ENCODE measurements at regions not wholly inside any gene's neighbourhood (a gene's known extent, or its start where the extent isn't known, plus 50 kb on each side); places are given as distances from the start of the nearest gene placed in this dataset.

DNA sequence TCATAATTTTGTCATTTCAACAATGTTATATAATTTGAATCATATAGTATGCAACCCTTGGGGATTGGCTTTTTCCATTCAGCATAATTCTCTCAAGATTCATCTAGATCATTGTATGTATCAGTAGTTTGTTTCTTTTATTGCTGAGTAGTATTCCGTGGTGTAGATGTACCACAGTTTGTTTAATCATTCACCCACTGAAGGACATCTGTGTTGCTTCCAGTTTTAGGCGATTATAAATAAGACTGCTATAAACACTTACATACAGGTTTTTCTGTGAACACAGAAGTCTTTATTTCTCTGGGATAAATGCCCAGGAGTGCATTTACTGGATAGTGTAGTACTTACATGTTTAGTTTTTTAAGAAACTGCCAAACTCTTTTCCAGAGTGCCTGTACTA, 374.1 kb downstream of the DEPDC1B start:
- DNase-seq (ENCODE audit: extremely low read depth in 1 of 11, low read depth in 9 of 11, low spot score in 4 of 11), result no peak

DNA sequence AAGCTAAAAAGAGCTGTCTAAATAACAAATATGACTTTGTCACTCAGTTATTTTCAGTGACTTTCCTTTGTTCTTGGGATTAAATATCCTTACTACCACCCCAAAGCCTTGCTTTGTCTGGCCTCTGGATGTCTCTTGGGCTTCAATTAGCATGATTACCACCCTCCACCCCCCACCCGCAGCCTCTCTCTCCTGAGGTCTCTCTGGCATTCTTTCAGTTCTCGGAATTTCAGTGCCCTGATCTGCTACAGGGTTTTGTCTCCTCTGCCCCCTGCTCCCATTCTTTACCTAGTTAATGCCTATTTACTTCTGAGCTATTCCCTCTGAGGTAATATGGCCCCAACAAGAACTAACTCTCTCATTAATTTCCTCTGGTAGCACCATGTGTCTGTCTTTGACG, 376.4 kb downstream of the DEPDC1B start:
- no peak for DNase-seq (ENCODE audit: extremely low read depth in 1 of 11, low read depth in 9 of 11, low spot score in 4 of 11)

DNA sequence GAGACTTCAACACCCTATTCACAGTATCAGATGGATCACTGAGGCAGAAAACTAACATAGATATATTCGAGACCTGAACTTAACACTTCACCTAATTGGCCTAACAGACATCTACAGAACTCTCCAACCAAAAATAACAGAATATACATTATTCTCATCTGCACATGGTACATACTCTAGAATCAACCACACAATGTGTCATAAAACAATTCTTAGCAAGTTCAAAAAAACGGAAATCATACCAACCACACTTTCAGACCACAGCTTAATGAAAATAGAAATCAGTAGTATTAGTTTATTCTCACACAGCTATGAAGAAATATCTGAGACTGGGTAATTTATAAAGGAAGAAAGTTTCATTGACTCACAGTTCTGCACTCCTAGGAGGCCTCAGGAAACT, 387.9 kb downstream of the DEPDC1B start:
- no peak for DNase-seq (ENCODE audit: extremely low read depth in 1 of 11, low read depth in 9 of 11, low spot score in 4 of 11)

DNA sequence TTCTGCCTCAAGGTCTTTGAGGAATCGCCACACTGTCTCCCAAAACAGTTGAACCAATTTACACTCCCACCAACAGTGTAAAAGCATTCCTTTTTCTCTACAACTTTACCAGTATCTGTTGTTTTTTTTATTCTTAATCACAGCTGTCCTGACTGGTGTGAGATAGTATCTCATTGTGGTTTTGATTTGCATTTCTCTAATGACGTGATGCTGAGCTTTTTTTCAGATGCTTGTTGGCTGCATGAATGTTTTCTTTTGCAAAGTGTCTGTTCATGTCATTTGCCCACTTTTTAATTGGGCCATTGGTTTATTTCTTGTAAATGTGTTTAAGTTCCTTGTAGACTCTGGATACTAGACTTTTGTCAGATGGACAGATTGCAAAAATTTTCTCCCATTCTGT, 400.0 kb downstream of the DEPDC1B start:
- DNase-seq (ENCODE audit: extremely low read depth in 1 of 11, low read depth in 9 of 11, low spot score in 4 of 11), result no peak

DNA sequence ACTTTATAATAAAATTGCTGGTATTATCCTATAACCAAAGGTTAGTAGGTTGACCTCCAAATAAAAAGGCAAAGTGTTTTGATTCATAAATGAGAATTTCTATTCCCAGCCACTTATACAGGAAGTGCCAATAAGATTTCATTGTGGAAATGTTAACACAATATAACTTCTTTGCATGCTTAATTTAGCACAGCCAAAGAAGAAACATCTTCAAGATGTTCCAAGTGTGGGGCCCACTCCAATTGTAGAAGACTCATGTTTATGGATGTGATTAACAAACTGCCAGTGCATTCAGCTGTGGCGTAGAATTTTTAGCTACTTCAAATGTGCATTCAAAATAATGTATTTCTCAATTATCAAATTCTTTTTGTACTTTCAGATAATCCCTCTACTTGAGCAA, 402.3 kb downstream of the DEPDC1B start:
- no peak for DNase-seq (ENCODE audit: extremely low read depth in 1 of 11, low read depth in 9 of 11, low spot score in 4 of 11)

DNA sequence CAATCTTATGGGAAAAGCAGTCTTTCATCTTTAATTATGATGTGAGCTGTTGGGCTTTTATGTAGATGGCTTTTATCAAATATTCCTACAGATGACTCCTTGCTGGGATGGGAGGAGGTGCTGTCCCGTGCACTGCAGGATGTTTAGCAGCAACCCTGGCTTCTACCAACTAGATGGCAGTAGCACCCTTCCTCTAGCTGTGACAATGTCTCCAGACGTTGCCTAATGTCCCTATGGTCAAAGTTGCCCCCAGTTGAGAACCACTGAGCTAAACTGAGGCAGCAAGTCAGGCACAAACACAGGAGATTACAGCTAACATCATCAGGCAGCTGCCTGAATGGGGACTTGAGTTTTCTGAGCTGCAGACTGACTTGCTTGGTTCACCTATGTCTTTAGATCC, 401.9 kb upstream of the PDE4D start:
- DNase-seq (ENCODE audit: extremely low read depth in 1 of 11, low read depth in 9 of 11, low spot score in 4 of 11), result no peak

DNA sequence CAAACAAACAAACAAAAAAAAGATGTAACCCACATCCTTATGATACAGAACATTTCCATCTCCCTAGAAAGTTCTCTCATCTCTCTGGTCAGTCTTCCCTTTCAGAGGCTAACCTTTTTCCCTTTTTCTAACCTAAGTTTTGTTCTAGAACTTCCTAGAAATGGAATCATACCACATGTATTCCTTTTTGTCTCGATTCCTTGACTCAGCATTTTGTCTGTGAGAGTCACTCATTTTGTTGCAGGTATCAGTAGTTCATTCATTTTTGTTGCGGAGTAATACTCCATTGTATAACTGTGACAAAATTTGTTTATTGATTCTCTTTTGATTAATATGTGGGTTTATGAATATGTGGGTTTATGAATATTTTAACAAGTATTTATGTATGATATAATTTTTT, 400.0 kb upstream of the PDE4D start:
- DNase-seq (ENCODE audit: extremely low read depth in 1 of 11, low read depth in 9 of 11, low spot score in 4 of 11), result no peak

DNA sequence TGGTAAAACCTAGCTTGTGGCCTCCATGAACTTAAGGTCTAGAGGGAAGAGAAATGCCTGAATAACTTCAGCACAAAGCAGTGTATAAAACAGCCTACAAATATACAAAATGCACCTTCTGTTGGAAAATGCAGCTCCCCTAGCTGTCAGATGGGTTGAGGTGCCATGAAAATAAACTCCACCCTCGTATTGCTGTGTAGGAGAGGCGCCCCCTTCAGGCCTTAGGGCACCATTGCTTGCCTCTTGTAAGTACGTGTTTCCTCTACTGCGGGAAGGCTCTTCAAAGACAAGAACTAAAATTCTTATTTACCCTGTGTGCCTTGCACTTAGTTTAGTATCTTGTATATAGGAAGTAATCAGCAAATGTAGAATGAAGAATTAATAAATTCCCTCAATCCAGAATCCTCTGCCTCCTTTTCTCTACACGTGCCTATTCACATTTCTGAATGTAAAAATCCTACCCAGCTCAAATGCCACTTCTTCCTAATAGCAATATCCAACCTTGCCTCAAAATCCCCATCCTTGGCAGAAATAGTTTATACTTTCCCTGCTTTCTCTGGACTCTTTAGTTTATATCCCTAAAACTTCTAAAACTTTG, 393.7 kb upstream of the PDE4D start:
- peak in 2 of 11 donors; percentile 13 to 20 for DNase-seq (ENCODE audit: extremely low read depth in 1 of 11, low read depth in 9 of 11, low spot score in 4 of 11)

DNA sequence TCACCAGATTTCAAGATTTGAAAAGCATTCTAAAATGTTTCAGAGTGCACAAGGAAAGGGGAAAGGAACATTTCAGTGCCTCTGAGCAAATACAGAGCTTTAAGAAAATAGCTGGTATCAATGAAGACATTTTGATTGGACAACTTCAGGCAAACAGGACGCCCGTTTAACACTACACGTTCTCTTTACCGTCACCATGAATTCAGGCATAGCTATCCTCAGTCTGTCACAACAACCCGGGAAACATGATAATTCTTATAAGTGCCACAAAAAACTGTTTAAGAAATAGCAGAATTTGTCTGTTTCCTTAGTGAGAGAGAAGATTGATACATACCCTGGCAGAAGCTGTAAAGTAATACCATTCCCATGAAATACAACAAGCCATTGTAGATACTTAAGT, 392.4 kb upstream of the PDE4D start:
- DNase-seq (ENCODE audit: extremely low read depth in 1 of 11, low read depth in 9 of 11, low spot score in 4 of 11), result no peak

DNA sequence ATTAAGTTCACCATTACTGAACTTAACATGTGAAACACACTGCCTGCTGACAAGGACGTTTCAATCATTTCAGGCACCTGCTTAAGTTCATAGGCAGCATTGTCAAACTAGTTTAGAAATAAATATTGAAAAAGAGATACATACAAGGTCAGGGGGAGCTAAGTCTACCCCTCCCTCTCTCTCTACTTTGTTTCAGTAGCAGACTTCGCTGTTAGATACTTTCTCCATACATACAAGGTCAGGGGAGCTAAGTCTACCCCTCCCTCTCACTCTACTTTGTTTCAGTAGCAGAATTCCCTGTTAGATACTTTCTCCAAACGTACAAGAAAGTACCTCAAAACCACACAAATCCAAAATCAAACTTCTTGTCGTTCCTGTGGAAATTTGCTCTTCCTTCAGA, 387.4 kb upstream of the PDE4D start:
- no peak for DNase-seq (ENCODE audit: extremely low read depth in 1 of 11, low read depth in 9 of 11, low spot score in 4 of 11)

DNA sequence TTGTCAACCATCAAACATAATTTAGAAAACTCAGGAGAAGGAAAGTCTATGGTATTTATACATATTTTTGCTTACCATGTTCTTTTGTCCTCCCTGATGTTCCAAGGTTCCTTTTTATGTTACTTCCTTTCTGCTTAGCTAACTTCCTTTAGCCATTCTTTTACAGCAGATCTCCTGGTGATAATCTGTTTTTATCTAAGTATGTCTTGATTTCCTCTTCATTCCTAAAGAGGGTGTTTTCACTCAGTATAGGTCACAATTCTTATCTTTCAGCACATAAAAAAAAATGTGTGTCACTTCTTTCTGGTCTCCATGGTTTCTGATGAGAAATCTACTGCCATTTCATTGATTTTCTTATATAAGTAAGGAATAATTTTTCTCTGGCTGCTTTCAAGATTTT, 384.4 kb upstream of the PDE4D start:
- no peak for DNase-seq (ENCODE audit: extremely low read depth in 1 of 11, low read depth in 9 of 11, low spot score in 4 of 11)

DNA sequence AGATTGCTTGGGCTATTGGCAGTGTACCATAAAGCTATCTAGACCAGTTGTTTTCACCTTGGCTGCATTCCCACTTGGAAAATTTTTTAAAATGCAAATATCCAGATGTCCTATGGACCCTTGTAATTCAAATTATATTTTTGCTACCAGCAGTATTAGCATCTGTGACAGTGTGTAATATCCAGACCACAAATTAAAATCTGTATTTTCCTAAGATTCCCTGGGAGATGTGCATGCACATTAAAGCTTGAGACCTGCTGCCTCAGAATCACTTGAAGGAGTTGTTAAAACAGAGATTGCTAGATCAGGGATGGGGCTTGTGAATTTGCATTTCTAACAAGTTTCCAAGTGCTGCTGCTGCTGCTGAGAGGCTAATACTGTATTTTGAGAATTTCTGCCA, 381.2 kb upstream of the PDE4D start:
- no peak for DNase-seq (ENCODE audit: extremely low read depth in 1 of 11, low read depth in 9 of 11, low spot score in 4 of 11)

DNA sequence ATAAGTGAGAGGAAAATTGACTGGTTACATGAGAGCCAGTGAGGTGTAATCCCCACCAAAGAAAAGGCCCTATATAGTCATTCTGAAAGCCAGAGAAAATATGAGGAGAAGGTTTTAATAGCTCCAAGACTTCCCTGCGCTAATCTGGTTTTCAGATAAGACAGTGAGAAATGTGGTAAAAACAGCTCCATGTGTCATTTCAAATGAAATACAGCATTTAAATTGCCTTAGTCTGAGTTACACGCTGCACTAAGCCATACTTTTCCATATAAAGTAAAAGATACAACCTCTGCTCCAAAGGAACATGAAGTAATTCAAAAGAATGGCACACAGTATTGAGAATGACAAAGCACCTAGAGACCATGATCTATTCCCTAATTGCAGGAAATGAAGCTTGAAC, 378.0 kb upstream of the PDE4D start:
- DNase-seq (ENCODE audit: extremely low read depth in 1 of 11, low read depth in 9 of 11, low spot score in 4 of 11), result no peak

DNA sequence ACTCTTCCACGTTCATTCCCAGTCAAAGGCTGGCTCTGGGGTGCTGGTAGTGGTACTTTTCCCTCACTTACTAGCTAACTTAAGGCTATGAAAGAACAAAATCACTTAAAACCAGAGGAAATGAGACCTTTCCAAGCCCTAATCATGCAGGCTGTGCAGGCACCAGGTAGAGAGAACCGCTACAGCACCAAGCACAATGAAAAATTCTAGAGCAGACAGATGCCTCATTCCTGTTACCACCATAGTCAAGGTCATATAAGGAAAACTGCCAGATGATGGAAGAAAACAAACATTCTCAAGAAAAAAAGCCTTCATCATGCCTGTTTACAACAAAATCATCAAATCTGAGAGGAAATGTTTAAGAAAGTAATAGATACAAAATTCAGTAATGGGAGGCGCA, 374.4 kb upstream of the PDE4D start:
- DNase-seq (ENCODE audit: extremely low read depth in 1 of 11, low read depth in 9 of 11, low spot score in 4 of 11), result no peak

DNA sequence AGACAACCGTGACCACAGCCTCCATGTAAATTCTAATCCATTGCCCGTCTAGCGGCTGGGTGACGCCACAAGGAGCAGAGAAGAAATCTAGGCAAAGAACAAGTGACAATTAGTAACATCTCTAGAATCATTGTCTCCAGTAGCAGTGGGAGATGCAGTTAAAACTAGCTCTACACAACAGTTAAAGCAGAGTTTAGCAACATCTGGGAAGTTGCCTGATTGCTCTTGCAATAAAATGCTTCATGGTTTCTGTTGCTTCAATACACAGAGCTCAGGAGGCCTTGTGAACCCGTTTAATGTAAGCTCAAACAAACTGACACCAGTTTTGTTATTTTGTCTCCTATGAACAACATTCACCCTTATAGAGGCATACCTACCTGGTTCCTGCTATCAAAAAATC, 369.8 kb upstream of the PDE4D start:
- no peak for DNase-seq (ENCODE audit: extremely low read depth in 1 of 11, low read depth in 9 of 11, low spot score in 4 of 11)

DNA sequence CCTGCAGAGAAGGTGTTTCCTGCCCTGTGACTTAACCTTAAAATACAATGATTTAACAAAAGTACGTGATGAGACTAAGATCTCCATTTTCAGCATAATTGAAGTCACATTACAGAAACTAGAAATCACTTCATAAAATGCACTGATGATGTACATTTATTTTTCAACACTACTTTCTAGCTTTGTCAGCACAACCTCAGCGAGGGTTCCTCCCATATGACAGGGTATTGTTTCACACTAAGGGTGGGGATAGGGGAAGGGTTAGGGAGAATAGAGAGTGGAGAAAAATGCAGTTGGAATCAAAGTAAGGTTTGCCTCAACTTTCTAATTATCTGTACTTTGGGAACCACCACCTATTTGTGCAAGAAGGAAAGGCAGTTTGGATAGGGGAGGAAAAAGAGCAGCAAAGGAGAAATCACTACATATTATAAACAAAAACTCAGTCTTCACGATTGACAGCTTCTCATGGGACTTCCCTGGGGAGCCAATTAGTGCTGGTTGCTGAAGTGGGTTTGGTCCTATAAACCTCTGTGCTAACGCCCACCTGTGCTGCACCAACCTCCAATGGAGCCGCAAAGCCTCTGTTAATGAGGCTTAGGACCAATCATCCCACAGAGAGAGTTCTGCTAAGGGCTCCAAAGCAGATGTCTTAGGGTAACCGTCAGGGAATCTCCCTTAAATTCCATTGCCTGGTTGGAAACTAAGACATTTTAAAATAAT, 369.2 kb upstream of the PDE4D start:
- no peak for DNase-seq (ENCODE audit: extremely low read depth in 1 of 11, low read depth in 9 of 11, low spot score in 4 of 11)

DNA sequence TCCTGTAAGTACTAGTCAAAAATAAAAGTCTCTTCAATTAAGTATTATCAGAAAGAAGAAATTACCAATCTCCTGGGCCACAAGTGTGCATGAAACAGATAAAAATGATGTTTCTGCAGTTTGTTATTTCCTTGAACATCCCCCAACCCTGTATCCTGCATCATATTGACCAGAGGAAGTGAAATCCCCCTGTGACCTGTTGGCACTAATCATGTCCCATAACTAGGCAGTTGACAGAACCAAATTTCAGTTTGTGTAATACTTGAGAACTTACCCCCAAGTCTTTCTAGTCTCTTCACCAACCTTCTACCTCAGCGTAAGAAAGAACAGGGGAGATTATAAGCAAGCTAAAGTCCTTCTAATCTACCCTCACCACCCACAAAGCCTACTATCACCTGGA, 368.2 kb upstream of the PDE4D start:
- no peak for DNase-seq (ENCODE audit: extremely low read depth in 1 of 11, low read depth in 9 of 11, low spot score in 4 of 11)

DNA sequence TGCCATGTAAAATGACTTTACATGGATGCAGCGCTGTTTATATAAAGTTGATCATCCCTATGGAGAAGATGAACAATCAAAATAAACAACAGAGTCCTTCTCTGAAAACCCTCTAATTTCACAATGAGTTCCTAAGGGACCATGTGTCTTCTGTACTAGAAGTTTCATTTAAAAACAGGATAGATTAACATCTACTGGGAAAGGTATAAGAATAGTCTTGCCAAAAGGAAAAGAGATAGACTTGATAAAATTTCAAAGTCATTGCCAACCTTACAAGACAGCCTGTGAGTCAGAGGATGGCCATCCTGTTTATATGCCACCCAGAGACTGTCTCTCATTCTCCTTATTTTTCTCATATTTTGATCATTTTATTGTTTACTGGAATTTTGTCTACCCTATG, 367.1 kb upstream of the PDE4D start:
- no peak for DNase-seq (ENCODE audit: extremely low read depth in 1 of 11, low read depth in 9 of 11, low spot score in 4 of 11)

DNA sequence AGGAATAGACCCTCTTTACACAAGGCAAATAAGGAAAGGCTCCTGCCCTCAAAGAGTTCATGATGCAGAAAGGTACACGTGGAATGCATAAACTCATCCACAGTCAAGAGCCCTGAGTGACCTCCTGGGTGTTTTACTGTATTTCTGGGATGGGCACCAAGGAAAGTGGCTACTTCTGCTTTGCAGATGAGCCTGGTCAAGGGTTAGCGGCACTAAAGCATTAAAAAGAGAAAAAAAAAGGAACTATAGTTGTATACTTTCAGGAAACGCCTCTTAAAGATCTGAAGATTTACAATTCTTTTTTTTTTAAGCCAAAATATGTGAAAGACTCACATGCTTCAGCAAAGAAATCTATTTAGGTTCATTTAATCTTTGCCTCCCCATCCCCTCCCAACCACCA, 366.2 kb upstream of the PDE4D start:
- no peak for DNase-seq (ENCODE audit: extremely low read depth in 1 of 11, low read depth in 9 of 11, low spot score in 4 of 11)

DNA sequence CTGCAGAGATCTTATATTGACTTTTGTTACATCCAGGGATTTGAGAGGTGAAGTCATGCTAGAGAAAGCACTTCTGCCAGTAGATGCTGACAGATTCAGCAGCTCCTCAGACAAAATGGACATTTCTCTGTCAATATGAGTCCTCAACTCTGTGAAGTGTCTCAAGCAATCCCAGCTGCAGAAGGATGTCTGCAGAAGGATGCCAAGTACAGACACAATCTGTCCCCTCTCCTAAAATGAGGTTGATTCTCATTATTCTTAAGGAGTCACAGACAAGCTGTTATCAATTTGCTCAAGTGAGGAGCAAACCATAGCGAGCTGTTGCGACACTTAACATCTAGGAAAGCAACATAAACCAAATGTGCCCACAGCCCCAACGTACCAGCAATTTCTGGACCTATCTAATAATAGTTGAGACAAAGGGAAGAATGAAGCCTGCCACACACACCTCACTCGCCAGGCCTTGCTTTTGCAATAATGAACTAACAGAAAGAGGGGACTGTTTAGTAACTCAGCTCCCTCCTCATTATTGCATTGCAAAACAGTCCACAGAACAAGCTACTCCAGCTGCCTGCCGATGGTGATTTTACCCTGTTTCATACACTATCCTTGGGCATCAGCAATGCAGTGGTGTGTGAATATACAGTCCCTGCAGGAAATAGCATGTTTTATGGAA, 364.2 kb upstream of the PDE4D start:
- DNase-seq (ENCODE audit: extremely low read depth in 1 of 11, low read depth in 9 of 11, low spot score in 4 of 11), result no peak

DNA sequence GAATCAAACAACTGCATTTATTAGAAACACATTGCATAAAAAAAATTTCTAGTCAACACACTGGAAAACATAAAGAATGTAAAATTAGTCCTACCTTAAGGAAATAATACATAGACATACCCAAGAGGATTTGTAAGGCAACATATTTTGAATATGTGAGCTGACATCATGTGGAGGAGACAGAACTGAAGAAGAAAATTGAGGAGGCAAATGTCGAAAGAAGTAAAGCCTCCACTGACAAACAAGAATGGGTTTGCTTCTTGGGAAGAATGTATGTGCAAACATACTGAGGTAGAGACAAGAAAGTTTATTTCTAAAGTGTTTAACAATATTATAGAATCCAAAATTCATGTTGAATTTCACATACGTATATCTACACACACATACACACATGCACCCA, 363.0 kb upstream of the PDE4D start:
- DNase-seq (ENCODE audit: extremely low read depth in 1 of 11, low read depth in 9 of 11, low spot score in 4 of 11), result no peak

Data from renal cortex interstitium (tissue), 11 donors.